ENCODE measurements at regions not wholly inside any gene's neighbourhood (a gene's known extent, or its start where the extent isn't known, plus 50 kb on each side); places are given as distances from the start of the nearest gene placed in this dataset.

GRCh38 chr2:207311316-207312005 is 145.7 kb upstream of the KLF7 start (continued):
- TF ChIP-seq ZSCAN32 (CRISPR knock-in tag; IDR thresholded peaks at IDR 0.05) (peak; percentile 94), POU5F1 (IDR thresholded peaks at IDR 0.05; ENCODE audit: borderline replicate concordance, low read depth, low read length, partially characterized antibody) (no peak), USF2 (CRISPR knock-in tag; IDR thresholded peaks at IDR 0.05) (no peak), HMGXB4 (CRISPR knock-in tag; IDR thresholded peaks at IDR 0.05) (no peak), NONO (IDR thresholded peaks at IDR 0.05; ENCODE audit: low read depth in 2 of 2, low read length in 1 of 2) (no peak), MAFG (tag; conservative IDR thresholded peaks at IDR 0.05) (no peak), ZEB2 (IDR thresholded peaks at IDR 0.05) (no peak), CHCHD3 (CRISPR knock-in tag; IDR thresholded peaks at IDR 0.05) (no peak), CCAR2 (IDR thresholded peaks at IDR 0.05; ENCODE audit: low read depth, low read length) (no peak), CHD4 (IDR thresholded peaks at IDR 0.05; ENCODE audit: insufficient read depth, insufficient replicate concordance, low read depth, low read length, poor library complexity, severe bottlenecking) (no peak), ETV1 (tag; conservative IDR thresholded peaks at IDR 0.05; ENCODE audit: low read depth) (peak; percentile 83), PHB (CRISPR knock-in tag; IDR thresholded peaks at IDR 0.05) (no peak), NRF1 (conservative IDR thresholded peaks at IDR 0.05 in 1 of 2, IDR thresholded peaks at IDR 0.05 in 1 of 2) (no peak), ZBTB17 (CRISPR knock-in tag; IDR thresholded peaks at IDR 0.05) (no peak), MYNN (IDR thresholded peaks at IDR 0.05) (no peak), MYNN (CRISPR knock-in tag; IDR thresholded peaks at IDR 0.05) (no peak), TRIM24 (IDR thresholded peaks at IDR 0.05) (peak; percentile 89 to 90), RBM34 (IDR thresholded peaks at IDR 0.05; ENCODE audit: borderline replicate concordance, insufficient read depth, low read length) (no peak), MNT (conservative IDR thresholded peaks at IDR 0.05) (peak in 1 of 2 experiments; percentile 29; a peak in 1 of 4 replicates), STAT5A (IDR thresholded peaks at IDR 0.05; ENCODE audit: borderline replicate concordance, low read length) (no peak), EWSR1 (IDR thresholded peaks at IDR 0.05; ENCODE audit: borderline replicate concordance, low read depth, partially characterized antibody) (no peak), MAZ (CRISPR knock-in tag; conservative IDR thresholded peaks at IDR 0.05 in 1 of 2, IDR thresholded peaks at IDR 0.05 in 1 of 2) (no peak), FOXK1 (CRISPR knock-in tag; IDR thresholded peaks at IDR 0.05; ENCODE audit: borderline replicate concordance) (no peak), ARID1B (IDR thresholded peaks at IDR 0.05) (peak; percentile 66), ZNF699 (CRISPR knock-in tag; IDR thresholded peaks at IDR 0.05; ENCODE audit: insufficient replicate concordance) (no peak), BRD4 (IDR thresholded peaks at IDR 0.05) (0 out of 2 replicates have a peak, but pooled peaks have one; percentile 59), STAT5B (CRISPR knock-in tag; IDR thresholded peaks at IDR 0.05) (no peak)

Data from K562 (cell line).